HG02981 (cell line): ENCODE measurements at regions not wholly inside any gene's neighbourhood (a gene's known extent, or its start where the extent isn't known, plus 50 kb on each side); places are given as distances from the start of the nearest gene placed in this dataset.

Source experiments
- ATAC-seq: cut with Tn5 transposase; IDR thresholded peaks from one replicate; pipeline ENCODE4 v1.9.1; 2021; ENCODE audit warnings: mild to moderate bottlenecking, moderate library complexity; ENCODE audit not compliant: unreplicated experiment

DNA sequence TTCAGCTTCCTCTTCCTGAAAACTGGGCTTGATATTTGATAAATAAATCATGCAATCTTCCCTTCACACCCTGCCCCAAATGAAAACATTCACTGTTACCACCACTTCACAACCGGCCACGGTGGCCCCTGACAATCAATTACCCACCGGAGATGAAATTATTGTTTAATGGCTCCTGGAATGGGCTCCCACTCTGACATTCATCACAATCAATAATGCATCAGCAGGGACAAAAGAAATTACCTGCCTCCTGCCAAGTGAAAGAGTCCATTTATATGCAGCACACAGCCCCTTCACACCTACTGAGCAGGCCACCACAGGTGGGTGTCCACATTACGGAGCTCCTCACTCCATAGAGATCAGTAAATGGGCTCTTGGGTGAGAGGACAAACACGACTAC, 193.5 kb upstream of the SNX19 start:
- ATAC-seq, result no peak

DNA sequence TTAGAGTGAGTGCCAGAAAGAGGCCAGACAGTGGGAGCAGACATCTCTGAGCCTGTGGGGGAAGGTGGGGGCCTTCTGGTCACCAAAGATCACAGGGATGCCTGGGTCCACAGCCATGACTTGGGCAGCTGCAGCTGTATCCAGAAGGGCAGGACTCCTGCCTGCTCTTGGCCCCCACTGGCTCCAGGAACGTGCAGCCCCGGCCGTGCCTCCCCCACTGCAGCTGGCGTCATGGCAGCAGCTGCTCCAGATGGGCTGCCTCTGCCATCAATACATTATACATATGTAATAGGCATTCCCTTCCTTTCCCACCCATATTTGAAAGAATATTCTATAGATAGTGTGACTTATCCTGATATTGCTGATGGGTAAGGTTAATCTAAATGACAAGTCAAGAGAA, 195.5 kb upstream of the SNX19 start:
- ATAC-seq, result no peak

GRCh38 chr11:131118247-131118646, 202.0 kb upstream of the SNX19 start:
- ATAC-seq, result no peak

DNA sequence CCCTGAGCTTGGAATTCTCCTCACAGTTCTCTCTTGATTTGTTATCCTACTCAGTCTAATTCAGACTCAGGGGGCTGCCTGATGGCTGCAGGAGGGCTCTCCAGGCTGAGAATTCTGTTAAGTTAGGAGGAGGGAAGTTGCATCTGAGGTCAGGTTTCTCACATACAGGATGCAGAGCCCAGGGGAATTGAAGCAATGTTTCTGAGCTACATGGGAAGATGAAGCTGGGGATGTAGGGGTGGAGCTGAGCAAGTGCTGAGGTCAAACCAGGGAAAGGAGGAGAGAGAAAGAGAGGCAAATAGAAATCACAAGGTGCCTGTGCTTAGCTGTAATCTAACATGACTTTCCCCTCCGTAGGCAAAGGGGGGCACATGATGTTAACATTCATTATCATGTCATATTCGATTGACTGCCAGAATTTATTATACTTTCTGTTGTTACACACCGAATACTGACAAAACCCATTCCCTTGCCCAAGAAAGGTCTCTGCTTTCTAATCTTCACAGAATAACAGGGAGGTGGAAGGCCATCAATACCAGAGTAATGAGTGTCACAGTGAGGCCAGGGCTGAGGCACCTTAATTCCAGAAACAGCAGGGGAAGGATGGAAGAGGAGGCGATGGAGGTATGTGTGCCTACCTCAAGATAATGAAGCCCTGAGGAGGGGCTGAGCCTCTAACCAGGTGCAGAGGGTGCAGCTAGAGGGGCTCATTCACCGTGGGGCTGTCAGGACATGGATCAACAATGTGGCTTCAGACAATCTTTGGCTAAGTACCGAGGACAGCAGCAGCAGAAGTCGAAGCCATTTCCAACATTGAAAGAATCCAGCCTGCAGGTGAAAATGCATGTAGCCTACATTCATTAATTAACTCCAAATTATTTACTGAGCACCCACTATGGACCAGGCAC, 205.4 kb upstream of the SNX19 start:
- no peak for ATAC-seq

DNA sequence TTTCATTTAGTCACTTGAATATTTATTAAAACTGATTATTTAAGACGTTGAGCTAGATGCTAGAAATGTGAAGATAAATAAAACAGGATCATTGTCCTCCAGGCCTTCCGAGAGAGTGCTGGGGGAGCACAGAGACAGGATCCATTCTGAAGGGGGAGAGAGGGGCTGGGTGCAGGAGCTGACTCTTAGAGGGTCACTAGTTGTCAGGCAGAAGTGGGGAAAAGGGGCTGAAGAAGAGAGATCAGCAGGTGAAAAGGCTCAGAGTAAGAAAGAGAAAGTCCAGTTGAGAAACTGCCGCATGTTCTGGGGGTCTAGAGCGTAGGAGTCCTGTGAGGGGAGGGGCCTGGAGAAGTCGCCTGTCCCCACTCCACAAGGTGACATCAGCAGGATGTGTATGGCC, 206.2 kb upstream of the SNX19 start:
- ATAC-seq, result no peak

GRCh38 chr11:131129474-131129873, 213.2 kb upstream of the SNX19 start:
- no peak for ATAC-seq

DNA sequence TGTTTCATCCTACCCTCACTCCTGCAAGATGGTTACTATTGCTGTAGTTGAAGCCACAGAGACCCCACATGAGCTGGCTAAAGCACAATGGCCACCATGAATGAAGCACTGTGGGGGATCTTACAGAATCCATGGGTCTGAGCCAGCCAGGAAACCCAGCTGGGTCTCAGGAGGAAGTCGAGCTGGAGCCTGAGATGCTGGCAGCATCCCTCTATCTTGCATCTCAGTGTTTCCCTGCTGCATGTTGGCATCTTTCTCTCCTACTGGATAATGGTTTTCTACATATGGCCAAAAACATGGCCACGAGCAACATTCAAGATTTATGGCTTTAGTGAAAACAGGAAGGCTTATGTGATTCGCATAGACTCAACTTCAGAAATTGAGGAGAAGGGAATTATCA, 219.3 kb upstream of the SNX19 start:
- no peak for ATAC-seq

- no peak for ATAC-seq
These were observed 220.2 kb upstream of the SNX19 start for GRCh38 chr11:131136486-131136885.

- no peak for ATAC-seq
These were observed 220.8 kb upstream of the SNX19 start for GRCh38 chr11:131137046-131137445.

- no peak for ATAC-seq
These were observed 222.5 kb upstream of the SNX19 start for GRCh38 chr11:131138731-131139130.

DNA sequence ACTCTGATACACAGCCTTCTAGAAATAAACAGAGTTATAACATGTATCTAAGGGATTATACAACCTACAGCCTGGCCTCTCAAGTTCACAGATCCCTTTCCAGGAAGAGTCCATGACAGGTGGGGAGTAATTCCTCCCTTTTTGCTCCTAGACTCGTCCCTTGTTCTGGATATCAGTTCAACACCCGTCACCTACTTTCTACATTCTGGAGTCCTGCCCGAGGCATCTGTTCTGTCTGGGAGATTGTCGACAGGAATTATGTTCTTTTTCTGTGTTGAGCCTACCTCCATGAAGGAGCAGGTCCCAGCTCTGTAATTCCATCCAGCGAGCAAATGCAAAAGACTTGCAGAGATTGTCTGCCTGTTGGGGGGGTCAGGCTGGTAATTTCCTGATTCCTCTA, 224.6 kb upstream of the NTM start:
- no peak for ATAC-seq

DNA sequence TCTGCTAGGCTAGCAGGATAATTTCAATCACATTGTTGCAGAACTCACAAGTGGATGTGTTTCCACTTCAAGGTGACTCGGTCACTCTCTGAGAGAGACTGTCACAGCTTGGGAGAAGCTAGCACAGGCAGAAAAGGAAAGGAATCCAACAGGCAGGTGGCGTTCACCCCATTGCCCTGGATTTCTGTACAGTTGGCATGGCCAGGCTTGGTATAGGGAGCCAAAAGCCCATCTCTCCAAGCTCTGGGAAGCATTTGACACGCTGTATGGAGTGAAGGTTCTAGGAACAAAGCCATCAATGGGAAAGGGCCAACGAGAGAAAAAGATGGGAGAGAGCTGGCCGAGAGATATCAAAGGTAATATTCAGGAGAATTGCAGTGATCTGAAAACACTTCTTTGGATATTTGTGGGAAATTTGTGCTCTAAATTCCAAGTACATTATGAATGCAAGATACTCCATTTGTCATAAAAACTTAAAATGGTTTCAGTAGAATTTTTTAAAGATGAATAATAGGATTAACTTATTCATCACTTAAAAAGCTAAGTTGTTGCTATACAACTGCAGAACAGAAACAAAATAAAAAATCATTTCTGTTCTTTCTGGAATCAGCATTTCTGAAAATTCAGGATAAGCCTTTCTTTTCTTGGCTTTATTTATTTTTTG, 223.5 kb upstream of the NTM start:
- ATAC-seq, result no peak

DNA sequence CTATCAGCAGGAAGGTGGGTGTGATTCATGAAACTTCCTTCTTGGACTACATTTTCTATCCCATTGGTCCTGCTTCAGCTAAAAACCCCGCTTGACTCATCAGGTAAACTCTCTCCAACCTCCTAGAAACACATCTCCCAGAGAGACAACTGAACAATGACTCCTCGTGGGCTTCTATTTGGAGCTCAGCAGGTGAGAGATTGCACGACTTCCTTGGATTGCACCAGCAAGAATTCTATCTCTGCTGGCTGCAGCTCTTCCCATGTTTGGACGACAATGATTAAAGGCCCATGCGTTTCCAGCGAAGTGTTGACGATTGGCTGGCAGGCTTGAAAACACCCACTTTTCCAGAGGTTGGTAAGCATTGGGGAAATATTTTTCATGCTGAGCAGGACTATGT, 216.1 kb upstream of the NTM start:
- ATAC-seq, result no peak

DNA sequence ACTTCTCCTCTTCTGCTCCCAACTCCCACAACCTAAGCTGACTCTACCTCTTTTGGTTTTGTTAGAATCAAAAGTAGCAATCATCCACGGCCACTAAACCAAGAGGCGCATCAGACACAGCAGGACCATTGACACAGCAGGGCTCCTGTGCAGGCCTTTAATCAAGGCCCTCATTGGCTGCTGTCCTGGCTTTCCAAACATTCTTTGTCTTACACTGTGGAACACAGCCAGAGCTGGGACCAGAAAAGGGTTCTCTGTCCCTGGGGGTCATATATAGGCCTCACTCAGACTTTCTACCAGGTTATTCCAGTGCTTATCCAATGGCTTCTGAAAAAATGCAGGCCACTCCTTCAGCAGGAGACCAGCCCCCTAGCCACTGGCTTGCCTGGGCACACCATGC, 212.7 kb upstream of the NTM start:
- no peak for ATAC-seq

GRCh38 chr11:131160846-131161245, 209.6 kb upstream of the NTM start:
- ATAC-seq, result no peak

DNA sequence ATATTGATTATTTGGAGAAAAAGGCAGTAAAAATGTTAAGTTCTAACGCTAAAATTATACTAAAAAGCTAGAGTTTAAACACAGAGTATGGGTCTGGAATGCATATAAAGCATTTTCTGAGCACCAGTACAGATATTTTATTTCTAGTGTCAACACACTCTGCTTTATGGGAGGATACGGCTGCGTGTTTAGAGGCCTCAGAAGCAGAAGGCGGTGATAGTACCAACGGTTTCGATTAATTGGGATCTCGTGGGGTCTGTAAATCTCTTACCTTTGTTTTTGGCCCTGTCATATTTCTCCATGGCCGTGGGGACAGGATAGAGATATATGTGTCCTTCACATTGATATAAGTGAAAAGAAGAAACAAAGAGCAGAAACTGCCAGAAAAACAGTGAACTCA, 206.8 kb upstream of the NTM start:
- ATAC-seq, result no peak

DNA sequence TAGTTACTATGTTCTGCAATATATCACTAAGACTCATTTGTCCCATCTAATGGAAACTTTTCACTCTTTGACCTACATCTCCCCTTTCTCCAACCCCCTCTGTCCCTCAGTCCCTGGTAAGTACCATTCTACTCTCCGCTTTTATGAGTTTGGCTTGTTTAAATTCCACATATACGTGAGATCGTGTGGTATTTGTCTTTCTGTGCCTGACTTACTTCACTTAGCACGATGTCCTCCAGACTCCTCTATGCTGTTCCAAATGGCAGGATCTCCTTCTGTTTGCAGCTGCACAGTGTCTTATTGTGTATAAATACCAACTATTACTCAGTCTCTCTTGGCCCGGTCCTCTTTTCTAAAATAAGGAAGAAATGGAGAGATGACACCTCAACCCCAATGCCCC, 205.4 kb upstream of the NTM start:
- no peak for ATAC-seq

GRCh38 chr11:131168839-131169713, 201.3 kb upstream of the NTM start:
- ATAC-seq, result no peak

DNA sequence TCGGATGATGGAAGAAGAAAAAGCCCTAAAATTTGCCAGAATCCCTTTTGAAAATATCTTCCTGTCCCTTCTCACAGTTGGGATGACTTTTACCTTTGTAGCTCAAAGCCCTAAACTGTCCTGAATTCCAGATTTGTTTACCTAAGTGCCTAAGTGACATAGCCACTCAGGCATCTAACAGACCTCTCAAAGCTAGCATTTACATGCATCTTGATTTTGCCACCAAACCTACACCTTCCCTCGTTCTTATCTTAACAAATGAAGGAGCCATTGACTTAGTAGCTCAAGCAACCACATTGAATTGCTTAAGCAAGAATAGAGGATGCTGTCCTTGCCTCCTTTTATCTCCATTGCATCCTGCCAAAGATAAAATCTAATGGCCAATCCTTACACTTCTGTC, 198.4 kb upstream of the NTM start:
- ATAC-seq, result no peak

DNA sequence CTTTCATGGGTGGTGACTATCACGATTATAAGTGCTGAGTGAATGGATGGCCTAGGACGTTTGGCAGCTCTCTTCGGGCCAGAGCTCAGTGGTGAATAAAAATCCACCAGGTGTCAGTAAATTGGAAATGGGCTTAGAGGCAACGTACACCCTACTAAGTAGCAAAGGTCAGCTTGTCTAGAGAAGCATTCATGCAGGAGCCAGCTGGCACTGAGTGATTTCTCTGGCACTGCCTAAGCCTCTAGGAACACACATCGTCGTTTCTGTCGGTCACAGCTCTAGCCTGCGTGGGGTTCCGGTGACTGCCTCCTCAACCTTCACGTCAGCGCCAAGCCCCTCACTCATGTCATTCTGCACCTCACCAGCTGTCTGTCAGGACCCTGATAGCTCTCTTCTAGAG, 192.4 kb upstream of the NTM start:
- ATAC-seq, result no peak

GRCh38 chr11:131178596-131178995, 191.8 kb upstream of the NTM start:
- ATAC-seq, result no peak

- ATAC-seq, result no peak
These were observed 190.6 kb upstream of the NTM start for GRCh38 chr11:131179836-131180235.
